BLaER1 treated with 17β-estradiol and CSF1 and Interleukin-3, amounts not matched to agents 10 nM and 100 nM (cell line): ENCODE measurements at regions not wholly inside any gene's neighbourhood (a gene's known extent, or its start where the extent isn't known, plus 50 kb on each side); places are given as distances from the start of the nearest gene placed in this dataset.

Experiments used
- H3K27ac ChIP-seq, 11 experiments: shearing (Covaris generic); formaldehyde crosslinking; 2 replicates each; pipeline ENCODE4 v1.8.1; 2022
- H3K27me3 ChIP-seq, 11 experiments: shearing (Covaris generic); formaldehyde crosslinking; 2 replicates each; pipeline ENCODE4 v1.8.1; 2022
- H3K36me3 ChIP-seq, 11 experiments: shearing (Covaris generic); formaldehyde crosslinking; 2 replicates each; pipeline ENCODE4 v1.8.1; 2022
- H3K4me1 ChIP-seq, 10 experiments: shearing (Covaris generic); formaldehyde crosslinking; 2 replicates each; pipeline ENCODE4 v1.8.1; 2022
- H3K4me2 ChIP-seq, 11 experiments: shearing (Covaris generic); formaldehyde crosslinking; 2 replicates each; pipeline ENCODE4 v1.8.1; 2022
- H3K4me3 ChIP-seq, 10 experiments: shearing (Covaris generic); formaldehyde crosslinking; 2 replicates each; pipeline ENCODE4 v1.8.1; 2022
- H3K9ac ChIP-seq, 11 experiments: shearing (Covaris generic); formaldehyde crosslinking; 2 replicates each; pipeline ENCODE4 v1.8.1; 2022
- H3K9me3 ChIP-seq, 11 experiments: shearing (Covaris generic); formaldehyde crosslinking; replicated peaks in 1 of 11; 2 replicates each; pipeline ENCODE4 v1.8.1; 2022
- H4K20me1 ChIP-seq, 11 experiments: shearing (Covaris generic); formaldehyde crosslinking; 2 replicates each; pipeline ENCODE4 v1.8.1; 2022
- Cebpa-rat ChIP-seq, 11 experiments: shearing (Covaris generic); IDR thresholded peaks; 2 replicates each; pipeline ENCODE4 v1.8.1; 2022

GRCh38 chr3:24944805-24945520 is 450.3 kb upstream of the THRB start:
- no peak overlapping the region for H3K4me2 ChIP-seq
- H3K27ac ChIP-seq: no peak overlapping the region
- H3K4me1 ChIP-seq: no peaks in the 10 kb centered on the region
- no peaks in the 10 kb centered on the region for H3K36me3 ChIP-seq
- no peak for TF ChIP-seq Cebpa-rat (IDR thresholded peaks at IDR 0.05)
- H3K4me3 ChIP-seq: no peak overlapping the region
- H3K9ac ChIP-seq: no peak overlapping the region
- no peaks in the 10 kb centered on the region for H3K9me3 ChIP-seq
- H3K27me3 ChIP-seq: no peaks in the 10 kb centered on the region
- no peaks in the 10 kb centered on the region for H4K20me1 ChIP-seq

DNA sequence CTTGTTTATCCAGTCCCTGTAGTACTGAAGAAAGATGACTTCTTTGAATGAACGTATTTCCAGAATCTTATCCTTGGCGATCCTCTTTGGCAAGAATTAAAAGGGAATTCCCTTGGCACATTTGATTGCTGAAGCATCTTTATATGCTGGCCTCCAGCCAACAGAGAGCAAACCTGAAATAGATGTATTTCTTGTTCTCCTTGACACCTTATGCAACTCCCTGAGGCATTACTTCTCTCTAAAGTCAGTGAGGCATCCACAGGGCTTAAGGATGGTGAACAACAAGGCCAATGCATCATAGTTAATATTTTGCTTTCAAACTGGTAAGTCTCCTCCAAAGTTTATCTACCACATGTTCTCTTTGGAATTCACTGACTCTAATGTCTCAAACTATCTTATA is 450.9 kb upstream of the THRB start:
- Histone ChIP-seq H3K4me2 (no peak overlapping the region), H3K9me3 (no peaks in the 10 kb centered on the region), H4K20me1 (no peaks in the 10 kb centered on the region), H3K27me3 (no peaks in the 10 kb centered on the region), H3K9ac (no peak overlapping the region), H3K4me3 (no peak overlapping the region), H3K27ac (no peak overlapping the region), H3K36me3 (no peaks in the 10 kb centered on the region), H3K4me1 (no peaks in the 10 kb centered on the region)
- TF ChIP-seq Cebpa-rat (IDR thresholded peaks at IDR 0.05): no peak

DNA sequence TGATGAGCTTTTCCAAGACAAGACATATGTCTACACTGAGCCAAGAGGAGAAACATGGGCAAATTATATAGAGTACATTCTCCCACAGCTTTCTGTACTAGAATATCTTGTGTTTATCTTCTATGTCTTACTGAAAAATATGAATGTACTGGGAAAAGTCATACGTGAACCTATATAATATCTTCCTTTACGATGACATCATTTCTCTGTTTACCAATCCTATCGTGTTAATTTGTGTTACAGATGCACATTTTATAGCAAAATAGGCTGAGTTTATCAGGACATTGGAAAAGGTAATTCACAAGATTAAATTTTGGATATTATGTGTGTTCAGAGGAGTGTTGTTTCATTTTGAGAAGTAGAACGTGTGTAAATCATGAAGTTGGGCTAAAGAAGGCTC is 452.5 kb upstream of the THRB start:
- TF ChIP-seq Cebpa-rat (IDR thresholded peaks at IDR 0.05): no peak
- no peaks in the 10 kb centered on the region for H3K4me1 ChIP-seq
- H3K36me3 ChIP-seq: no peaks in the 10 kb centered on the region
- H3K27ac ChIP-seq: no peak overlapping the region
- no peak overlapping the region for H3K9ac ChIP-seq
- no peaks in the 10 kb centered on the region for H4K20me1 ChIP-seq
- H3K4me3 ChIP-seq: no peak overlapping the region
- H3K4me2 ChIP-seq: no peak overlapping the region
- H3K9me3 ChIP-seq: no peaks in the 10 kb centered on the region
- no peaks in the 10 kb centered on the region for H3K27me3 ChIP-seq

DNA sequence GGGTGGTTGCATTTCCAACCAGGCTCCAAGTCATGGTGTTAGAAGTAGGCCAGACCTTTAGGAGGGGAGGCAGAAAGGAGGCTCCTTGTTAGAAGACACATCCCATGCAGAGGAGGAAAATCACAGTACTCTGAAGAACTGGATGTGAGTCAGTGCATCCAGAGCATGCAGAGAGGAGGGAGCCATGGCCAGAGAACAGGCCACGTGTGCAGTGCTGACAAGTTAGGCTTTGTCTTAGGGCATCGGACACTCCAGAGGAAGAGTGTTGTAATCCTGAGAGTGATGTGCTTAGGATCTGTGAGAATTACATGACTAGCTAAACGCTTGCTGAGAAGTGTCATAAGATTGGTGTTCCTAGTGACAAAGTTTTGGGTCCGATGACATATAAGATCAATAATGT is 456.5 kb upstream of the THRB start:
- no peaks in the 10 kb centered on the region for H3K36me3 ChIP-seq
- no peaks in the 10 kb centered on the region for H4K20me1 ChIP-seq
- H3K4me3 ChIP-seq: no peak overlapping the region
- H3K9ac ChIP-seq: no peak overlapping the region
- no peak overlapping the region for H3K27ac ChIP-seq
- H3K27me3 ChIP-seq: no peaks in the 10 kb centered on the region
- H3K4me1 ChIP-seq: no peaks in the 10 kb centered on the region
- H3K4me2 ChIP-seq: no peak overlapping the region
- TF ChIP-seq Cebpa-rat (IDR thresholded peaks at IDR 0.05): no peak
- H3K9me3 ChIP-seq: no peaks in the 10 kb centered on the region

- no peaks in the 10 kb centered on the region for H3K36me3 ChIP-seq
- no peaks in the 10 kb centered on the region for H3K27me3 ChIP-seq
Observed at GRCh38 chr3:24952388-24952787, 457.7 kb upstream of the THRB start.

DNA sequence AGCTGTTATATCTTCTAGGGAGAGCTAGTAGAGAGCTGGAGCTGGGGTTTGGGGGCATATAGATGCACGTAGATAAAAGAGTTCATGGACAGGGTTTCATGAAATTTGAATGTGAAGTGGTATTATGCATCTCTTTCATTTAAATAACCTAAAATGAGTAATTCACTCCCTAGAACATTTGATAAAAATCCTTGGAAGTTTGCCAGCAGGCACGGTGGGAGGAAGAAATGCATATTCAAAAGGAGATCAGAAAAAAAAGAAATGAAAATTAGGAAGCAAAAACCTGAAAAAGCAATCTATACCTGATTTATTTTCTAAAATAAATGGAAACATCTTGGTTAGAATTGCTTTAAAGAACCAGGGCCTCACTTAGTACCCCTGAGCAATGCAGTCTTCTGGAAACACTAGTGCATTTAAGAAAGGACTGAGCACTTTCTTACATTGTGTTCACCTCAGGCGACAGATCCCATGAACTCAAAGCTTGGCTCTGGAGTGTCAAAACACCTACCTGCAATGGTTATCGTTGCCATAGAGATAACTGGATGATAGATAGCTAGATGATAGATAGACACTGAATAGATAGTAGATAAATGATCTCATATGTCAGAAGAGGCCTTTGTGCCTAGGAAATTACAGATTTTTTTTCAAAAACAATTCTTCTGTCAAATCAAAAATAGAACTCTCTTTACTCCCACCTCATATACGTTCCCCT is 458.6 kb upstream of the THRB start:
- Histone ChIP-seq H3K4me2 (no peak overlapping the region), H3K36me3 (no peaks in the 10 kb centered on the region), H4K20me1 (no peaks in the 10 kb centered on the region), H3K4me1 (no peaks in the 10 kb centered on the region), H3K9me3 (no peaks in the 10 kb centered on the region), H3K4me3 (no peak overlapping the region), H3K9ac (no peak overlapping the region), H3K27ac (no peak overlapping the region), H3K27me3 (no peaks in the 10 kb centered on the region)
- TF ChIP-seq Cebpa-rat (IDR thresholded peaks at IDR 0.05): no peak

More at GRCh38 chr3:24952388-24952787, 457.7 kb upstream of the THRB start:
- Histone ChIP-seq H3K4me1 (no peaks in the 10 kb centered on the region), H4K20me1 (no peaks in the 10 kb centered on the region), H3K9me3 (no peaks in the 10 kb centered on the region), H3K9ac (no peak overlapping the region), H3K27ac (no peak overlapping the region), H3K4me2 (no peak overlapping the region), H3K4me3 (no peak overlapping the region)
- TF ChIP-seq Cebpa-rat (IDR thresholded peaks at IDR 0.05): no peak

GRCh38 chr3:24956613-24957012 is 462.0 kb upstream of the THRB start:
- H3K9ac ChIP-seq: no peak overlapping the region
- no peaks in the 10 kb centered on the region for H3K36me3 ChIP-seq
- H4K20me1 ChIP-seq: no peaks in the 10 kb centered on the region
- no peak overlapping the region for H3K4me3 ChIP-seq
- no peak for TF ChIP-seq Cebpa-rat (IDR thresholded peaks at IDR 0.05)
- peaks cover 0 to 7% (median 0%) of the 10 kb centered on the region in 11 experiments; a peak in 2 of 22 replicates for H3K9me3 ChIP-seq
- no peaks in the 10 kb centered on the region for H3K4me1 ChIP-seq
- H3K27ac ChIP-seq: no peak overlapping the region
- H3K27me3 ChIP-seq: no peaks in the 10 kb centered on the region
- H3K4me2 ChIP-seq: no peak overlapping the region

GRCh38 chr3:24958271-24958670 is 463.6 kb upstream of the THRB start:
- H3K4me3 ChIP-seq: no peak overlapping the region
- no peak overlapping the region for H3K9ac ChIP-seq
- H3K27ac ChIP-seq: no peak overlapping the region
- peaks cover 0 to 7% (median 0%) of the 10 kb centered on the region in 11 experiments; a peak in 2 of 22 replicates for H3K9me3 ChIP-seq
- no peak for TF ChIP-seq Cebpa-rat (IDR thresholded peaks at IDR 0.05)
- H3K4me2 ChIP-seq: no peak overlapping the region
- H3K27me3 ChIP-seq: no peaks in the 10 kb centered on the region
- no peaks in the 10 kb centered on the region for H4K20me1 ChIP-seq
- H3K36me3 ChIP-seq: no peaks in the 10 kb centered on the region
- H3K4me1 ChIP-seq: no peaks in the 10 kb centered on the region

DNA sequence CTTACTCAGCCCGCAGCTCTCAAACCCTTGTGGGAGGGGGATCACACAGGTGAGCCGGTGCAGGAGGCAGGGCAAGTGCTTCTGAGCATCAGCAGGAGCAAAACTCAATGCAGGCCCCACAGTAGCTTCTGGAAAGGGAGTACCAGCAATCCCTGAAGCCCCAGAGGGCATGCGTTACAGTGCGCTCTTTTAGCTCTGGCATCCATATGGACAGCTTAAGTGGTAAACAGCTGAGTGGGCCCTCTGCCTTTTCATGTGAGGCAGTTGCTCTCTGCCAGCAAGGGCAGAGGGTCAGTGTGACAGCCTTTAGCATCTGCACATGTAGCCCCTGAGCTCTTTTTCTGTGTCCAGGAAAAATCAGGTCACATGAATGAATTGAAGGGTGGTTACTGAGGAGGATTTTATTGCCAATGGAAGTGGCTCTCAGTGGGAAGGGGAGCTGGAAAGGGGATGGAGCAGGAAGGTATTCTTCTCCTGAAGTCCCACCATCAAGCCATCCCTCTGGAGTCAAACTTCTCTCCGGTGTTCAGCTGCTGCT is 464.3 kb upstream of the THRB start:
- no peaks in the 10 kb centered on the region for H4K20me1 ChIP-seq
- H3K27ac ChIP-seq: no peak overlapping the region
- TF ChIP-seq Cebpa-rat (IDR thresholded peaks at IDR 0.05): no peak
- H3K36me3 ChIP-seq: no peaks in the 10 kb centered on the region
- no peaks in the 10 kb centered on the region for H3K4me1 ChIP-seq
- no peak overlapping the region for H3K4me3 ChIP-seq
- no peak overlapping the region for H3K9ac ChIP-seq
- no peaks in the 10 kb centered on the region for H3K27me3 ChIP-seq
- H3K4me2 ChIP-seq: no peak overlapping the region
- H3K9me3 ChIP-seq: peaks cover 0 to 7% (median 0%) of the 10 kb centered on the region in 11 experiments; a peak in 2 of 22 replicates
